SU-DHL-6 (cell line): ENCODE measurements at regions not wholly inside any gene's neighbourhood (a gene's known extent, or its start where the extent isn't known, plus 50 kb on each side); places are given as distances from the start of the nearest gene placed in this dataset.
A peak's percentile ranks its signal among the peaks of the same experiment; 100 is the strongest.

Experiments
- CTCF ChIP-seq: fragments of 200-600 bp; sonication (generic); IDR thresholded peaks from one replicate; pipeline ENCODE4 v1.5.1; 2017; ENCODE audit warnings: antibody characterized with exemption, mild to moderate bottlenecking, low read length, moderate library complexity; ENCODE audit not compliant: insufficient read depth, poor library complexity, severe bottlenecking
- EZH2phosphoT487 ChIP-seq: fragments of 200-600 bp; sonication (generic), shearing (Covaris generic); conservative IDR thresholded peaks from 2 replicates; pipeline ENCODE4 v1.6.1; 2018; ENCODE audit warnings: mild to moderate bottlenecking, antibody characterized with exemption, low read length, moderate library complexity, mixed read lengths

- TF ChIP-seq CTCF (peak; percentile 72), EZH2phosphoT487 (no peak)
Measured at GRCh38 chr19:30682999-30683536, 310.9 kb downstream of the ZNF536 start.
